ENCODE measurements at regions not wholly inside any gene's neighbourhood (a gene's known extent, or its start where the extent isn't known, plus 50 kb on each side); places are given as distances from the start of the nearest gene placed in this dataset.
A peak's percentile ranks its signal among the peaks of the same experiment; 100 is the strongest.
"Not testable (repeated sequence)": the region's sequence is repeated elsewhere in the genome, so short reads cannot be mapped to it uniquely, and the experiment has no call there.

DNA sequence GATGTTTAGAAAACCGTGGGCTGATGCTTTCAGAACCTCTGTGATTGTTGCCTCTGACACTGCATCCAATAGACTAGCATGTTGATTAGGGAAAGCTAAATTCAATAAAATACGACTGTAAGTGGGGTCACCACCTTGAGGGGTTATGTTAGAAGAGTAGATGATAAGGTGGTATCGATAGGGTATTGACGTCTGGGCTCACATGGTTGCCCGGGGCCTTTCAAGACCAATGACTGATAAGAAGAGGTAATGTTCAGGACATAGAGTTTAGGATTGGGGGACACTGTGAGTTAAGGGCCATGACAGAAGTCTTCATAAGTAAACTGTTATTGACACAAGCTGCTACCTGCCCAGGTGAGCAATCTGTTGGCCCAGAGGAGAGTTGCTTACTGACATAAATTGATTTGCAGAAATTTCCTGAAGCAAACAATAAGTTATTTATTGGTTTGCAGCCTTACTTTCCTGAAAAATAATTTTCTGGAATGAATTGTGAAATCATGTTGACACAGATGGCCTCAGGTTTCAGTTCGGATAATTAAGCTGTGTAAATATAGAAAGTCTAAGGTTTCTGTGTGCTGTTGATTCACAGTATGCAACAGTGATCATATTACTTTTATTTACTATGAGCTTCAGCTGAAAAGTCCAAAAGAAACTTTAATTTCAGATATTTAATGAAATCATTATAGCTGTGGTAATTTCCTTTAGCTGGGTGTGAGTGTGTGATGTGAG is 289.9 kb upstream of the PRSS16 start:
- not testable (repeated sequence) for DNase-seq (ENCODE audit: low spot score)

DNA sequence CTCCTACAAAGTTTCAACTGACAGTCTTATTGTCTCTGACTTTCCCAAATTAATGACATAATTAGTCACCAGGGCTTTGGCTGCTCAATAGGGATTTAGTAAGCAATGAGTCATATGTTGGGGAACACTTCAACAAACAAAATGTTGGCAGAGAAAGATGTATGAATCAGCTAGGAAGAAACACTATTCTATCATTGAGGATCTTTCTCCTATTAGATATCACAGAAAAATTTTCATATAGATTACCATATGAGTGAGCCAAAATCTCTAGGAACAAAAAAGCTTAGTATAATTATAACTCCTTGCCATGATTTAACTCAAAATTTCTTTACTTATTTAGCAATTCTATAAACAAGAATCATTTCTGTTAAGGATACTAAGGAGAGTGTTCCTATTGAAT is 286.3 kb upstream of the PRSS16 start:
- DNase-seq (ENCODE audit: low spot score): not testable (repeated sequence)

DNA sequence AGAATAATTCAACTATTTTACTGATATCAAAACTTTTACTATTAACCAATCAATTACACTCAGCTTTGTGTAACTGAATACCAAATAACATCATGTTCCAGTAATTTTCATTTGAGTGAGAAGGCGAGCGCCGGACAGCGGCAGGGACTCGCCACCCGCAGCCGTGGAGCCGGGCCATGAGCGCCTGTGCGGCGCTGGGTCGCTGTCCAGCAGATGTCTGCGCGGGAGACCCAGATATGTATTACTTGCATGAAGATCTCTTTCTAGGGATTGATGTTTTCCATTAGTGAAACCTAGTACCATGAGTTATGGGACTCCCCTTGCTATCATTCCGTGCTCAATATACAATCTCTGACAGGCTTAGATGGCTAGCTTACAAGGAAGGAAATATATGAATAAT is 245.1 kb upstream of the PRSS16 start:
- DNase-seq (ENCODE audit: low spot score): no peak

DNA sequence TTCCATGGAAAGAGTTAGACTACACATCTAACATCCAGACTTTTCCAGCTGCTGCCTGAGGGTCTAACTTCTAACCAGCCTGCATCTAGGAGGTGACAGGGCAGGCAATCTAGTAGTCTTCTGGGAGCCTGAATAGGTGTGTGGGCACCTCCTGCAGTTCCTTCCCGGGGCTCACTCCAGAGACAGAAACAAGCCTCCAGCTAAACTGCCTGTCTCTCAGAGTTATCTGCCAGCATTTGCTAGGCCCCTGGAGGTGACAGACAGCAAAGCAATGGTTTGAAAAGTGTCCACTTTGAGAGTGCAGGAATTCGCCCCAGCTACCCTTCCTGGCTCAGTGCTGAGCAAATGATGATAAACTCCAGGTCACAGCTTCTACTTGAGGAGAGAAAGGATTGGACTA is 240.5 kb upstream of the PRSS16 start:
- no peak for DNase-seq (ENCODE audit: low spot score)

DNA sequence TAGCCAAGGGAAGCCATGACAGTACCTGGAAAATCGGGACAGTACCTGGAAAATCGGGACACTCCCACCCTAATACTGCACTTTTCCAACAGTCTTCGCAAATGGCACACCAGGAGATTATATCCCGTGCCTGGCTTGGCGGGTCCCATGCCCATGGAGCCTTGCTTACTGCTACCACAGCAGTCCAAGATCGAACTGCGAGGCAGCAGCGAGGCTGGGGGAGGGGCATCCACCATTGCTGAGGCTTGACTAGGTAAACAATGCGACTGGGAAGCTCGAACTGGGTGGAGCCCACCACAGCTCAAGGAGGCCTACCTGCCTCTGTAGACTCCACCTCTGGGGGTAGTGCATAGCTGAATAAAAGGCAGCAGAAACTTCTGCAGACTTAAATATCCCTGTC is 238.9 kb upstream of the PRSS16 start:
- not testable (repeated sequence) for DNase-seq (ENCODE audit: low spot score)

DNA sequence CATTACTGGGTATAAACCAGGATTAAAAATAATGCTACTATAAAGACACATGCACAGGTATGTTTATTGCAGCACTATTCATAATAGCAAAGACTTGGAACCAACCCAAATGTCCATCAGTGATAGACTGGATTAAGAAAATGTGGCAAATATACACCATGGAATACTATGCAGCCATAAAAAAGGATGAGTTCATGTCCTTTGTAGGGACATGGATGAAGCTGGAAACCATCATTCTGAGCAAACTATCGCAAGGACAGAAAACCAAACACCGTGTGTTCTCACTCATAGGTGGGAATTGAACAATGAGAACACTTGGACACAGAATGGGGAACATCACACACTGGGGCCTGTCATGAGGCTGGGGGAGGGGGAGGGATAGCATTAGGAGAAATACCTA is 233.4 kb upstream of the PRSS16 start:
- DNase-seq (ENCODE audit: low spot score): not testable (repeated sequence)

DNA sequence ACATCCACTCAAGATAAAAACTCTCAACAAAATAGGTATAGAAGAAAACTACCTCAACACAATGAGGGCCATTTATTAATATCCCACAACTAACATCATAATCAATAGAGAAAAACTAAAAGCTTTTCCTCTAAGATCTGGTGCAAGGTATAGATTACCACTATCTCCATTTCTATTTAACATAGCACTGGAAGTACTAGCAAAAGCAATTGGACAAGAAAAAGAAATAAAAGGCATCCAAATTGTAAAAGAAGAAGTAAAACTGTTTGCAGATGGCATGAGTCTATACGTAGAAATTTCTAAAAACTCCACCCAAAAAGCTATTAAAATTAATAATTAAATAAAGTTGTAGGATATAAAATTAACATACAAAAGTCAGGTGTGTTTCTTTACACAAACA is 230.8 kb upstream of the PRSS16 start:
- DNase-seq (ENCODE audit: low spot score): no peak

DNA sequence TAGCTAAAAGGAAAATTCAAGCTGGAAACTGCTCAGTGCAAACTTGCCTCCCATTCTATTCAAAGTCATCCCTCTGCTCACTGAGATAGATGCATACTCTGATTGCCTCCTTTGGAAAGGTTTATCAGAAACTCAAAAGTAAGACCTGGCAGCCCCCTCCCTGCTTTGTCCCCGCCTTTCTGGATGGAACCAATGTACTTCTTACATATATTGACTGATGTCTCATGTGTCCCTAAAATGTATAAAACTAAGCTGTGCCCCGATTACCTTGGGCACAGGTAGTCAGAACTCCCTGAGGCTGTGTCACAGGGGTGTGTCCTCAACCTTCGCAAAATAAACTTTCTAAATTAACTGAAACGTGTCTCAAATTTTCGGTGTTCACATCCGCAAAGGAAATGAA is 229.1 kb upstream of the PRSS16 start:
- DNase-seq (ENCODE audit: low spot score): not testable (repeated sequence)

DNA sequence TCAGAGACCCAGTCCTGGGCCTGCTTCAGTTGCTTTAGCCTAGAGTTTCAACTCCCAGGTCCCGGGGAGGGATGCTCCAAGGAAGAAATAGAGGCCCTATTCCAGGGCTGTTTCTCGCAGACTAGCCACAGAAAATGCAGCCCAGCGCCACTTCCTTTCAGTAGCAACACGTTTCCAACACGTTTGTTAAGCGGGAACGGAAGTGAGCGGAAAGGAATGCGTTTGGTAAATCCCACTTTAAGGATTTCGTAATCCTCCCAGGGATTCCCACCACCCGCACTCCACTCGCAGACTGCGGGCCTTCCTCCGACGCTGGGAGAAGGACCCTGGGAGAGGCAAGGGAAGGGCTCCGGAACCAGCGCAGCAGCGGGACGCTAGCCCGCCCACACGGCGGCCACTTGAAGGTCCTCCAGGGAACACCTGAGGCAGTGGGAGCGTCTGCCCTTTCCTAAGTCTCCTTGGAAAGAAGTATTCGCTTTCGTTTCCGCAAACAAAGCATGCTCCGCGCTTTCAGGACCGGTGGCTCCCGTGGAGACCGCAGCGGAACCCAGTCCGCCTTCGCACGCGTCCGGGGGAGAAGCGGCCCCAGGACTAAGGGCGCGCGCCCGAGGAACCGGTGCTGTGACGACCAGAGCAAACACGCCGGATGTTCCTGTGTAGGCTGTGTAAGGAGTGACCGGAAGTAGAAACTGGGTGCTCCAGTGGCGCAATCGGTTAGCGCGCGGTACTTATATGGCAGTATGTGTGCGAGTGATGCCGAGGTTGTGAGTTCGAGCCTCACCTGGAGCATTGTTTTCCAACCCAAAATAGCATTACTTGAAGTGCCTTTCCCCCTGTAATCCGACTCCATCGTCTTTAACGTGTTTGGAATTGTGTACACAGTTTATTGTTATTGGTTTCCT is 227.6 kb upstream of the PRSS16 start:
- DNase-seq (ENCODE audit: low spot score): peak; percentile 94

DNA sequence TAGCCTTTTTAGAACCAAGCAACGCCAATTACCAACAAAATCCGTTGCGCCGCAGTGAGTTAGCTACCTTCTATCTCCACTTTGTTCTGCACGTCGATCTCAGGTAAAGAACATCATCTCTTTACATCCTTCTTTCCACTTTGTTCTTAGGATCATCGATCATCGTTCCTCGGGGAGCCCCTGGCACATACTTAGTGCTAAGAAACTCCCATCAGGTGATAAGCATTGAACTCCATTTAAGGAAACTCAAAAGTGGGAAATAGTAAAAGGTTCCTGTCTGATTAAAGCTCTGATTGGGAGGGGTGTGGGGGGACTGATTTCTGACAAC is 227.0 kb upstream of the PRSS16 start:
- no peak for DNase-seq (ENCODE audit: low spot score)

DNA sequence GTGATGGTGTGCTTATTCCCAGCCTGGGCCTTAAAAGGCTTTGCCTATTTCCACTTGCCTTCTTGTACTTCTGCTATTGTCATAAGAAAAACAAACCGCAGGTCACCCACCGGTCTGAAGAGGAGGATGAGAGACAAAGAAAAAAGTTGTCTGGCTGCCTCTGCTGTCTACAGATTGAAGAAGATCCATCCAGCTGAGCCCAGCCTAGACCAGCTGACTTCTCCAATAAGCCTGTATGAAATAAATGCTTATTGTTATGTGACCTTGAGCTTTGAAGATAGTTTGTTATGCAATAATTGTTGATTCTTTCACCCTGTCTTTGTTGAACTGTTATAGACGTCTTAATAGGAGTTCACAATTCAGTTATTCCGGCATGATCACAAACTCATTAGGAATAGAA is 223.8 kb upstream of the PRSS16 start:
- no peak for DNase-seq (ENCODE audit: low spot score)

DNA sequence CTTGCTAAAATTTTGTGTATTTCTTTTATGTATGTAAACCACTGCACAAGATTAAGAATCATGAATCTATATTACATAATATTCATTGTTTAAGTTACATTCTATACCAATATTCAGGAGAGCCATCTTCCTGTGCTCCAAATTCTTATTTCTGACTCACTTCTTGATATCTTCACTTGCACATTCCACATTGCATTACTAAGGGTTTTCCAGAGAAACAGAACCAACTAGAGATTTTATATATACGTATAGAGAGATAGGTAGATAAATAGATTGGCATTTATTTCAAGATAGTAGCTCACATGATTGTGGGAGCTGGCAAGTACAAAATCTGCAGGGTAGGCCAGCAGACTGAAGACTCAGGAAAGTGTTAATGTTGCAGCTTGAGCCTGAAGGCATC is 222.2 kb upstream of the PRSS16 start:
- no peak for DNase-seq (ENCODE audit: low spot score)

DNA sequence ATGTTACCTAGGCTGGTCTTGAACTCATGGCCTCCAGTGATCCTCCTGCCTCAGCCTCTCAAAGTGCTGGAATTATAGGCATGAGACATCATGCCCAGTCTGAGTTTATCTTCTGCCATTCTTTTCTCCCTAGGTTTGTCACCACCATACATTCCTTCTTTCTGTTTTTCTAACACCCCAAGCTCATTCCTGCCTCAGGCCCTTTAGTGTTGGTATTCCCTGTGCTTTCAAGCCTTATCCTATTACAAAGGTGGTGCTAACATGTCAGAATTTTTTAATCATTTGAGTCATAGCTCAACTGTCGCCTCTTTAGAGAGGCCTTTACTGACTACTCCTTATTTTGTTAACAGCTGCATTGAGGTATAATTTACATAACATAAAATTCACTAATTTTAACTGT is 221.1 kb upstream of the PRSS16 start:
- no peak for DNase-seq (ENCODE audit: low spot score)

DNA sequence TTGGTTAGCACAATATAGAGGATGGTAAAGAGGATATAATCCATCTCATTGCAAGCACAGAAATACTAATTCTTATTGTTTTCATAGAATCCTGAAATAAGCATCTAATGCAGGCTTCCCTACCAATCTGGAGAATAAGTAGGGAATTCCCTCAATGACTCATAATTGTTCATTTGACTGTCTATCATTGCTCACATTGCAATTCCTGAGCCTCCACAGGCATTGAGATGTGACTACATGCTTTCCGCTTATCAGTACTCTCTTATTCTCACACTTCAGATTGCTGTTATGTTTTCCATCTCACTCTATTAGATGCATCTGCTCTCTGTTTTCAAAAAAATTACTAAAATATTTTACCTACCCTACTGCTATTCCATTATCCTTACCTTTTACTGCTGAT is 216.2 kb upstream of the PRSS16 start:
- DNase-seq (ENCODE audit: low spot score): peak; percentile 73

DNA sequence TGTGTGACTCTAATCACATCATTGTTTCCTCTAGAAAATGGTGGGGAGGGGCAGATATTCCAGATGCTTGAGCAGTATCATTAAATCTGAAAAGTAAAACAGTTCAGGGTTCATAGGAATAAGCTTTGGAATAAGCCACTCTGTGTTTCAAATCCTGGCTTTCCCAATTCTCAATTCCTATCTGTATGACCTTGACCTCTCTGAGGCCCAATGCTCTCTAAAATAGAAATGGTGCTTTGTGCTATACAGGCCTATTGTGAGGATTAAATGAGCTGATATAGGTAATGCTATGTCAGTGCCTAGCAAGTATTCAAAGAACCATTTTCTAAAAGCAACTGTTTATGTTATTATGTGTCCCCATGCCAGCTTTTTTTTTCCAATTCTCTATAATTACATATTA is 209.0 kb upstream of the PRSS16 start:
- no peak for DNase-seq (ENCODE audit: low spot score)

DNA sequence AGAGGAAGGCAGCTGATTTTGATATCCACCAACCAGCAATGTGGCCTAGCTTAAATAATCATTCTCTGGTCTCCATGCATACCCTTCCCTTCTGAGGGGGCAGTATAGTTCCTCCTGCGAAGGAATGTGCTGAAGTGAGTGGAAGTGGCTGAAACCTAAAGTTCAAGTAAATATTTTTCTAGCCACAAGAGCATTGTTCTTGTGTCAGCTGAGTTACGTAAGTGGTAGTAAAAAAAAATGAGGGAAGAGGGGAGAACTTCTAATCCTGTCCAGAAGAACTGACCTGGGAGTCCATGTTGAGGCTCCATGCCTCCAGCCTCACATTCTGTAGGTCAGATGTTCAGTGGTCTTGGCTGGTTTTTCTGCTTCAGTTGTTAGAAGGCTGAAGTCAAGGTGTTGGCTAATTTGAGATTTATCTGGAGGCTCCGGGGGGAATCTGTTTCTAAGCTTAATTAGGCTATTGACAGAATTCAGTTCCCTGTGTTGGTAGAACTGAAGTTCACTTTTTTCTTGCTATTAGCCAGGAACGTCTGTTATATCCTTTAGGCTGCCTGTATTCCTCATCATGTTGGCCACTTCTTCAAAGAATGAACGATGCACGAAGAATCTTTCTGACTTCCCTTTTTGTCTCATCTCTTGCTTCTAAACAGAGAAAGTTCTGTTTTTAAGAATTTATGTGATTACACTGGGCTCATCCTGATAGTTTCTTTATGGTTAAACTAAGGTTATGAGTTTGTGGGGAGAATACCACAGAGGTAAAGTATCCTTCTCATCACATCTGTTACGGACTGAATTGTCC is 207.1 kb upstream of the PRSS16 start:
- peak; percentile 19 for DNase-seq (ENCODE audit: low spot score)

DNA sequence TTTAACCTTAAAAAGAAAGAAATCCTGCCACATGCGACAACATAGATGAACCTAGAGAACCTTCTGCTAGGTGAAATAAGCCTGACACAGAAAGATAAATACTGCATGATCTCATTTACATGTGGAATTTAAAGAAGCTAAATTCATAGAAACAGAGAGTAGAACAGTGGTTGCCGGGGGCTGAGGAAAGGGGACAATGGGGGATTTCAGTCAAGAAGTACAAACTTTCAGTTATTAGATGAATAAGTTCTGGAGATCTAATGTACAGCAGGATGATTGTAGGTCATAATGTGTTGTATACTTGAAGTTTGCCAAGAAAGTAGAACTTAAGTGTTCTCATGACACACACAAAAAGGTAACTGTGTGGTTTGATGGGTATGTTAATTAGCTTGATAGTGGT is 204.3 kb upstream of the PRSS16 start:
- DNase-seq (ENCODE audit: low spot score): no peak

DNA sequence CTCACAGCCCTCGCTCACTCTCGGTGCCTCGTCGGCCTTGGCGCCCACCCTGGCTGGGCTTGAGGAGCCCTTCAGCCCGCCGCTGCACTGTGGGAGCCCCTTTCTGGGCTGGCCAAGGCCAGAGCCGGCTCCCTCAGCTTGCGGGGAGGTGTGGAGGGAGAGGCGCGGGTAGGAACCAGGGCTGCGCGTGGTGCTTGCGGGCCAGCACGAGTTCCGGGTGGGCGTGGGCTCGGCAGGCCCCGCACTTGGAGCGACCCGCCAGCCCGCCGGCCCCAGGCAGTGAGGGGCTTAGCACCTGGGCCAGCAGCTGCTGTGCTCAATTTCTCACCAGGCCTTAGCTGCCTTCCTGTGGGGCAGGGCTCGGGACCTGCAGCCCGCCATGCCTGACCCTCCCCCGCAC is 202.4 kb upstream of the PRSS16 start:
- not testable (repeated sequence) for DNase-seq (ENCODE audit: low spot score)

DNA sequence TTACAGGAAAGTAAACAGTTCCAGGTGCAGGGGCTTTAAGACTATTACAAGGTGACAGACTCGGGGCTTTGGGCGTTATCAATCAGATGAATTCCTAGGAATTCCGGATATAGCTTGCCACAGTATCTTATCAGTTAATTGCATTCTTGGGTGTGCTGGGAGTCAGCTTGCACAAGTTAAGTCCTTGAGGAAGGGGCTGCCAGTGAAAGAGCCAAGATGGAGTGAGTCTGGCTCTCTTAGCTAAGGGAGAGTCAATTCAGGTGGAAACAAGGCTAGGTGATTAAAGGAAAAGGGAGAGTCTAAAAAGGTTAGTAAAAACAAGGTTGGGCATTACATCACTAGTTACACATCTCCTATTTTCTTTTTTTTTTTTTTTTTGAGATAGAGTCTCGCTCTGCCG is 199.8 kb upstream of the PRSS16 start:
- not testable (repeated sequence) for DNase-seq (ENCODE audit: low spot score)

DNA sequence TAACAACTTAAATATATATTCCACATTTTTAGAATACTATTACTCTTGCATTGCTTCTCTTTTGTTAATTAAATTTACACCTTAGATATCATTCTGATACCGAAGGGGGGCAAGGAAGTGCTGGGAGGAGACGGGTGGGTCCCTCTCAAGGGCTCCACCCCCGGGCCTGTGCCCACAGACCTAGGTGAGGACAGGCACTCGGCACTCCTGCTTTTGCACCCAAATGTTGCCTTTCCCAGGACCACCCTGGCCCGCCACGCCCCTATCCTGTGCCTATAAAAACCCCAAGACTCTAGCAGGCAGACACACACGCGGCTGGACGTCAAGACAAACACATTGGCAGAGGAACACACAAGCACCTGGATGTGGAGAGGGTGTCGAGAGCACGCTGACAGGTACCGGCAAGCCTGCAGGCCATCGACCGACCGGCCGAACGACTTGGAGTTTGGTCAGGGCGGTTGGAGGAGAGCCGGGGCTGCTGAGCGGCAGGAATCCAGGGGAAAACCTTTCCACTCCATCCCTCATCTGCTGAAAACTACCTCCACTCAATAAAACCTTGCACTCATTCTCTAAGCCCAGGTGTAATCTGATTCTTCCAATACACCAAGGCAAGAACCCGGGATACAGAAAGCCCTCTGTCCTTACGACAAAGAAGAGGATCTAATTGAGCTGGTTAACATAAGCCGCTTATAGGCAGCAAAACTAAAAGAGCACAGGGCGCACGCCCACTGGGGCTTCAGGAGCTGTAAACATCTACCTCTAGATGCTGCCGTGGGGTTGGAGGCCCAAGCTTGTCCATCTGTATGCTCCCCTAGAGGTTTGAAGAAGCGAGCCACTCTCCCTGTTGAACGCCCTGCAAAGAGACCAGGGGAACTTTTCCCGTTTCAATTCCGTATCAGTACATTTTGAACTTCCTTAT is 197.4 kb upstream of the PRSS16 start:
- DNase-seq (ENCODE audit: low spot score): no peak

DNA sequence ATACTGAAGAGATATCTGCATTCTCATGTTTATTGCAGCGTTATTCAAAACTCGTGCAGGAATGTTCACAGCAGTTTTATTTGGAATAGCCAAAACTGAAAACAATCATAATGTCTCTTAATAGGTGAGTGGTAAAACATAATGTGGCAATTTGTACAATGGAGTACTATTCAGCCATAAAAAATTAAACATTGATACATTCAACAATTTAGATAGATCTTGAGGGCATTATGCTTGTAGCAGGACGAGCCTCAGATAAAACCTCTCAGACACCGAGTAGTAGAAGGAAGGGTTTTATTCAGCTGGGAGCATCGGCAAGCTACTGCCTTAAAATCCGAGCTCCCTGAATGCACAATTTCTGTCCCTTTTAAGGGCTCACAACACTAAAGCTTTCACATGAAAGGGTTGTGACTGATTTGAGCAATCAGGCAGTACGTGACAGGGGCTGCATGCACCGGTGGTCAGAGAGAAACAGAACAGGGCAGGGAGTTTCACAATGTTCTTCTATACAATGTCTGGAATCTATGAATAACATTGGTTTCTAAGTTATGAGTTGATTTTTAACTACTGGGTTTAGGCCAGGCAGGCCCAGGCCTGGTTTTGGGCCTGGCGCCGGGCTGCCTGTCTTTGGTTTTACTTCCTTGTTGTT is 195.3 kb upstream of the PRSS16 start:
- peak; percentile 73 for DNase-seq (ENCODE audit: low spot score)

All from kidney tubule cell (primary cell).